ENCODE measurements at regions not wholly inside any gene's neighbourhood (a gene's known extent, or its start where the extent isn't known, plus 50 kb on each side); places are given as distances from the start of the nearest gene placed in this dataset.
"Not testable (repeated sequence)": the region's sequence is repeated elsewhere in the genome, so short reads cannot be mapped to it uniquely, and the experiment has no call there.

DNA sequence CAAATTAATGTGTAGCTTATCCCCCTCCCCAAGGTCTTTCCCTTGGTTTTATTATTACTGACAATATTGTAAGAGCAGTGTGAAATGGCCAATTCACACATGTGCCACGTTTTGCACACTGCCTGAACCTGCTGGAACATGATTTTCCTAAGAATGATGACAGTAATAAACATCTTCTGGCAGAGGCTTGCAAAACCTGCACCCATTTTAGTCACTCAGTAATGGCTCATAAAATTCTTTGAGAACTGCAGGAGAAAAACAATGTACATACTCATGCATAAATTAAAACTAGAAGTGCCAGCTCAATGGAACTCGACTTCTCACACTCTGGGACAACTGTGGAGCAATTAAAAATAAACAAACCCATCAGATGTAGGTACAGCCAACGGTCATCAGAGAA, 96.8 kb upstream of the POMZP3 start:
- DNase-seq (ENCODE audit: low read depth in 2 of 2), result not testable (repeated sequence)

DNA sequence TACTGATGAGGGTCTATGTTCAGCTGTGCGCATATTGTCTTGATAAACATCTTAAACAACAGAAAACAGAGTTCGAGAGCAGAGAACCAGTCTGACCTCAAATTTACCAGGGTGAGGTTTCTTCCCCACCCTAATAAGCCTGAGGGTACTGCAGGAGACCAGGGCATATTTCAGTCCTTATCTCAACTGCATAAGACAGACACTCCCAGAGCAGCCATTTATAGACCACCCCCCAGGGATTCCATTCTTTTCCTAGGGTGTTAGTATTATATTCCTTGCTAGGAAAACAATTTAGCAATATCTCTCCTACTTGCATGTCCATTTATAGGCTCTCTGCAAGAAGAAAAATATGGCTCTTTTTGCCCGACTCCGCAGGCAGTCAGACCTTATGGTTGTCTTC, 89.5 kb upstream of the POMZP3 start:
- DNase-seq (ENCODE audit: low read depth in 2 of 2), result not testable (repeated sequence)

DNA sequence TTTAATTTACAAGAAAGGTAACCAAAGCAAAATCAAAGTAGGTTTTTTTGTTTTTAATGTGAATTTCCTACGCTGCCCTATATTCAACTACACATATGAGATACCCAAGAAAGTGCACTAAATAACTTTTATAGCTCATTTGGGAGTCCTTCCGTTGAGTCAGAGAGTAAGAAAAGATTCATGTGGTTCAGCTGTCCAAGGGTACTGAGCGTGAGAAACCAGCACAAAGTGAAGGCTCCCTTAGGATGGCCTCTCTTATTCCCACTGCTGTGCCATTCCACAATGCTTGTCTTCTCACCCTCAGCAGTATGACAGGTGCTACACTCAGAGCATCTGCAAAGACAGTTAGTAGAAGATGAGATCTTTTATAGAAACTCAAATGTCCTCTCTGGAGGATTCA, 85.8 kb upstream of the POMZP3 start:
- DNase-seq (ENCODE audit: low read depth in 2 of 2), result not testable (repeated sequence)

DNA sequence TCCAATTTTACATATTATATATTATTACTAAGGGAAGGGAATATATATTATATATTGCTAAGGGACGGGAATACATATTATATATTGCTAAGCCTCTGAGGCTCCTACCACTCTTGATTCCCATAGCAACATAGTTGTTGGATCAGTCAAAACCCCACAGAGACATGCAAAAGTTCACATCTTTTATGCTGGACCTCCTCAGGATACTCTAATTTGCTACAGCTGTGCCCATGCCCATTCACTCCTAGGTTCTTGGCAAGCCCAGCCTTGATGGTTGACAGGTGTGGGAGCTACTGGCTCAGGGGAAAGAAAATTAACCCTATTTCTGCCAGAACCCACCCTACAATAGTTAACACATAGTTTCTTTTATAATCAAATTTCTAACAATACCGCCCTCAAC, 84.6 kb upstream of the POMZP3 start:
- DNase-seq (ENCODE audit: low read depth in 2 of 2), result not testable (repeated sequence)

DNA sequence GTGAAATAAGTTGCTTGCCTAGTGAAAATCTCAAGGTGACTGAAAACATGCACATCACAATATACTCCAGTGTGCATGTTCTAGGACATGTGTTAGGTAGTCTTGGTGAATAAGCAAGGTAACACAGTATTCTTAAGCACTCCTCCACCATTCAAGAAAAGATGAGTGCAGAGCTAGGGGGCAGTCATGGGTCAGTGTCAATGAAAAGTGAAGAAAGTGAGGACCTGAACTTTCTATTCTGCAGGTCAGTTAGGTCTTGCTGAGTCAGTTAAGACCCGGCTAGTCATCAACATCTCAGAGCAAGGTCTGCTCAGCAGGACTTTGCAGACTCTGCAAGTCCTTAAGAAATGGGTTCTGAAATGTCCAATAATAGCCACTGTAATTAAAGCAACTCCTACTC, 82.6 kb upstream of the POMZP3 start:
- not testable (repeated sequence) for DNase-seq (ENCODE audit: low read depth in 2 of 2)

DNA sequence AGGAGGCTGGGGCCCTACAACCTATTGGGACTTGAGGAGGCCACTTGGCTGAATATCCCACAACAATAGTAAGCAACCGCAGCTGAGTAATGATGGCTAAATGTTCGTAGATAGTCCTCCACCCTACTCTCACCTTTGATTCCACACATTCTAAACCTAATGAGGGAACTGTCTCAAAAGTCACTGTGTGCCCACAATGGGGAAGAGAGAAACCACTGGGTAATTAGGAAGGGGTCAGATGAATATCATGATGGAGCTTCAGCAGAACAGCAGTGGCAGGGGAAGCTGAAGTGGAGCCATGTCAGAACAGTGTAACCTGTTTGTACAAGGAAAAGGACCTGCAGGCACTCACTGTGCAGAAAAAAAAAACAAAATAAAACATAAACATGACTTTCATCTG, 81.4 kb upstream of the POMZP3 start:
- DNase-seq (ENCODE audit: low read depth in 2 of 2), result not testable (repeated sequence)

DNA sequence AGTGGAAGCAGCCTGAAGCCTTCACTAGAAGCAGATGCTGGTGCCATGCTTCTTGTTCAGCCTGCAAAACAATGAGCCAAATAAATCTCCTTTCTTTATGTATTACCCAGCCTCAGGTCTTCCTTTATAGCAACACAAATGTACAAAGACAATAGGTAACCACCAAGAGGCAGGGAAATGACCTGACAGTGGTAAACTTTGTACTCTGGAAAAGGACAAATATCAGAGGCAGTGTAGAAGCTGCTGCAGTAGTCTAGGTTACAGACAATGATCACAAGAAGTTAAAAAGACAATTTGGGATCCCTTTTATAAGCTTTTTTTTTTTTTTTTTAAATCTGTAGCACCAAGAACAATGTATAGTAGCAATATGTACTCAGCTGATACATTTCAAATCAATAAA, 76.7 kb upstream of the POMZP3 start:
- DNase-seq (ENCODE audit: low read depth in 2 of 2), result not testable (repeated sequence)

DNA sequence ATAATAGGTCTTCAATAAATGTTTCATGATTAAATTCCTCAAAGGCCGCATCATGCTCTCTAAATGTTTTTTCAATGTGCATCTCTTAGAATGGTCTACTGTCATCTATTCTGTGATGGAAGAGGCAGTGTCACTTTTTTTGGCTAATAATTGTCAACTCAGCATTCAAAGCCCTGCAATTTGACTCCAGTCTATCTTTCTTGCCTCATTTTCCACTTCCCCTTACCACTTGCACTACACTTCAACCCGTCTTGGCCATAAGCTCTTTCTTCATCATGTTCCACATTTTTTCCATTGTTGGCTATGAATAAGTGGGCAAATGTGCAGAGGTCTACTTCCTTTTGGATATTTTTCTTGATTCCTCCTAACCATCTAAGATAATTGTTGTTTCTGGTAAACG, 59.2 kb upstream of the POMZP3 start:
- DNase-seq (ENCODE audit: low read depth in 2 of 2), result not testable (repeated sequence)

DNA sequence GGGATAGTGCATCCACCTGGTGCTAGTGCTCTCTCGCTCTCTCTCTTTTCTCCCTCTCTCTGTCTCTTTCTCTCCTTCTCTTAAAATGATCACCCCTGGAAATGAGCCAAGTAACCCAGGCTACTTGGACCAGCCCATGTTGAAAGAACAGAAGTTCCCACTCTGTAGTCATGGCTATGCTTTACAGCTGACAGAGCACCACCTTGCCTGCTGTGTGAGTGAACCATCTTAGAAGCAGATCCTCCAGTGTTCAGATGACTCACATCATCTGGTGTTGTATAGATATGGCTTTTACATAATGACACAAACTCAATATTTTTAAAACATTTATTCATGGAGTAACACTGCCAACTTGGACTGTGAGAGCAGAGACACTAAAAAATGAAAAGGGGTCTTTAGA, 57.7 kb upstream of the POMZP3 start:
- not testable (repeated sequence) for DNase-seq (ENCODE audit: low read depth in 2 of 2)

DNA sequence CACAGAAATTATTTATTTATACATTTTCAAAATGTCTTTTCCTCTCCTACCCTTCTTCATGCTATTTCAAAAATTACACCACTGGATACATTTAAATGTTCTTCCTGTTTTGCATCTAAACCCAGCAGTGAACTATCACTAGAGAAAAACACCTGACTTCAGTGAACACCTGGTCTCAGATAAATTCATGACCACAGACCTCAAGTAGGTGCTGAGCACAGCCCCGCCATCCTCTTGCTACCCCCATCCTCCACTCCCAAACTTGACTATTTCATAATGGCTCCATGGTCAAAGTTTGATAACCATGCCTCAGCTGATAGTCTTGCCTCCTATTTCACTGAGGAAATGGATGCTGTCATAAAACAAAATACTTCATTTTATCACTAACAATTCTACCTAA, 56.6 kb upstream of the POMZP3 start:
- DNase-seq (ENCODE audit: low read depth in 2 of 2), result not testable (repeated sequence)

DNA sequence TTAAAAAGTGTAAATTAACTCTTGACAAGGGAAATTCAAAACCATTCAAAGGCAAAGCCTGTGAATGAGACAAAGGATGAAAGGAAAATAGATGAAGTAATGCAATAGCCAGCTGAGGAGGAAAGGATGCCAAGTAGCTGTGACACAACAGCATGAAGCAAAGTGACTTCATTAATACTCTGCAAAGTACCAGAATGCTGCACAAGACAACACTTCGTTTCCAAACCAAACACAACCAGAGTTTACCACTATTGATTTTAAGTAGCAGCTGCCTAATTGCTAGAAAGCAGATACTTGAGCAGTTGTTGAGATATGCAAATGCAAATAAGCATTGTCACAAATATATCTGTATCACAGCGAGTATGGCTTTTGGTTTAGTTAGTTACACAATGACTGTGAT, 54.7 kb upstream of the POMZP3 start:
- DNase-seq (ENCODE audit: low read depth in 2 of 2), result not testable (repeated sequence)

DNA sequence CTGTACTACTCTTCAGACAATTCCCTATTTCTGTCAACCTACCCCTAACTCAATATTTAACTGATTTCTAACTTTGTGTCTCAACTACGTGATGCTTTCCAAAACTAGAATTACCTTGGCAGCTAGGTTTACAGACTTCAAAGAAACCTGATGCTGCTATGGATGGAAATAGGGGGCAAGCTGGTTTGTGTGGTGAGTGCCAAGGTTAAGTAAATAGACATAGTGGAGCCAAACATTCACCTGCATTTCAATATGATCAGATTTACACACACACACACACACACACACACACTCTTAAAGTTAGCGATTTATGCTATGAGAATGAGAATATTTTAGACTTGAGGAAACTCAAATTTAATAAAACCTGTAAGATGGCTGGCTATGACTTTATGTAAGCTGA, 52.1 kb upstream of the POMZP3 start:
- DNase-seq (ENCODE audit: low read depth in 2 of 2), result not testable (repeated sequence)

DNA sequence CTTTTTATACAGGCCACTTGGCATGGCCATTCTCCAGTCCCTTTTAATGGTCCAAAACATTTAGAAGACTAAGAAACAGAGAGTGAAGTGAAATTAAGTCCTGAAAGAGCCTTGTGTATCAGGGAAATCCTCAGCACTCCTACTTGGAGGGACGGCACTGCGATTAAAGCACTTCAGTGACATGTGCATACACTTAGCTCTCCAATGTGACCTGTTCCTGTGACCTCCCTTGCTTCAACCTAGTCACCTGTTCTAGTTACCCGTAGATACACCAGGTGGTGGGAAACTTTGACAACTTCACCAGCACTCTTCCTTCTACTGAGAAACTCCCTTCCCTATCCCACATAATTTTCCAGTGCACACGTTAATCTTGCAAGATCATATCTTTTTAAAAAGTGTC, 51.4 kb upstream of the POMZP3 start:
- DNase-seq (ENCODE audit: low read depth in 2 of 2), result not testable (repeated sequence)

DNA sequence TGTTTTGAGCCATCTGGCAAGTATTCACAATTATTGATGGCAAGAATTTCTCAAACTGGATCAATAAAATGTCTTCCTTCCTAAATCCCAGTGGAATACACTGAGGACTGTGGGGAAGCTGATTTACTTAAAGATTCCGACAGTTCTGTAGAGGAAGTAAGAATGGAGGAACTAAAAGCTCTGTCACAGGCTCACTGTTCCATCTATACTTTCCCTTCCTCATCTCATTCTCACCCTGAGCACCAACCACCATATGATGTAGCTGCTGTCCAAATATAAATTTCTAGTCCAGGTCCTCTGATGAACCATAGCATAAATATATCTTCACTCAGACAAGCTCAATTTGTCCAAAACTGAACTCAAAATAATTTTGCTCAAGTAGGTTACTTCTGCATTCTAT, 49.8 kb upstream of the POMZP3 start:
- DNase-seq (ENCODE audit: low read depth in 2 of 2), result not testable (repeated sequence)
